Hematopoietic multipotent progenitor cell treated with erythropoietin and hydrocortisone succinate and interleukin-3 and kit ligand, for 8 days (in vitro differentiated cells): ENCODE measurements at regions not wholly inside any gene's neighbourhood (a gene's known extent, or its start where the extent isn't known, plus 50 kb on each side); places are given as distances from the start of the nearest gene placed in this dataset.

ENCODE experiments used
- DNase-seq: peaks from one replicate; pipeline ENCODE4 v3.0.0-alpha.2; 2015

- DNase-seq: no peak
Observed at GRCh38 chr3:18666655-18667054, 241.5 kb upstream of the SATB1 start.

- no peak for DNase-seq
Observed at GRCh38 chr3:18660059-18660458, 234.9 kb upstream of the SATB1 start.

- DNase-seq: no peak
Observed at GRCh38 chr3:18657858-18658820, 233.0 kb upstream of the SATB1 start.

GRCh38 chr3:18656866-18657265 is 231.7 kb upstream of the SATB1 start:
- no peak for DNase-seq

GRCh38 chr3:18656410-18656809 is 231.3 kb upstream of the SATB1 start:
- DNase-seq: no peak

GRCh38 chr3:18655827-18656226 is 230.7 kb upstream of the SATB1 start:
- DNase-seq: no peak

- no peak for DNase-seq
Observed at GRCh38 chr3:18652781-18653180, 227.6 kb upstream of the SATB1 start.

GRCh38 chr3:18650731-18651130 is 225.6 kb upstream of the SATB1 start:
- DNase-seq: no peak

GRCh38 chr3:18649666-18650363 is 224.7 kb upstream of the SATB1 start:
- no peak for DNase-seq

GRCh38 chr3:18648868-18649462 is 223.8 kb upstream of the SATB1 start:
- no peak for DNase-seq

GRCh38 chr3:18648159-18648558 is 223.0 kb upstream of the SATB1 start:
- no peak for DNase-seq

- no peak for DNase-seq
Observed at GRCh38 chr3:18645619-18646018, 220.5 kb upstream of the SATB1 start.

- no peak for DNase-seq
Observed at GRCh38 chr3:18643281-18643680, 218.1 kb upstream of the SATB1 start.

- DNase-seq: no peak
Observed at GRCh38 chr3:18641916-18642315, 216.8 kb upstream of the SATB1 start.

GRCh38 chr3:18635215-18635614 is 210.1 kb upstream of the SATB1 start:
- no peak for DNase-seq

- no peak for DNase-seq
Observed at GRCh38 chr3:18634461-18634860, 209.3 kb upstream of the SATB1 start.

GRCh38 chr3:18633002-18633401 is 207.9 kb upstream of the SATB1 start:
- DNase-seq: no peak

- no peak for DNase-seq
Observed at GRCh38 chr3:18630295-18630694, 205.2 kb upstream of the SATB1 start.

GRCh38 chr3:18625085-18625484 is 199.9 kb upstream of the SATB1 start:
- DNase-seq: no peak

- no peak for DNase-seq
Observed at GRCh38 chr3:18623220-18623619, 198.1 kb upstream of the SATB1 start.

- no peak for DNase-seq
Observed at GRCh38 chr3:18618723-18619122, 193.6 kb upstream of the SATB1 start.

GRCh38 chr3:18611991-18612390 is 186.9 kb upstream of the SATB1 start:
- no peak for DNase-seq

- no peak for DNase-seq
Observed at GRCh38 chr3:18609187-18609586, 184.0 kb upstream of the SATB1 start.

GRCh38 chr3:18597919-18598318 is 172.8 kb upstream of the SATB1 start:
- no peak for DNase-seq
